ENCODE measurements at regions not wholly inside any gene's neighbourhood (a gene's known extent, or its start where the extent isn't known, plus 50 kb on each side); places are given as distances from the start of the nearest gene placed in this dataset.

DNA sequence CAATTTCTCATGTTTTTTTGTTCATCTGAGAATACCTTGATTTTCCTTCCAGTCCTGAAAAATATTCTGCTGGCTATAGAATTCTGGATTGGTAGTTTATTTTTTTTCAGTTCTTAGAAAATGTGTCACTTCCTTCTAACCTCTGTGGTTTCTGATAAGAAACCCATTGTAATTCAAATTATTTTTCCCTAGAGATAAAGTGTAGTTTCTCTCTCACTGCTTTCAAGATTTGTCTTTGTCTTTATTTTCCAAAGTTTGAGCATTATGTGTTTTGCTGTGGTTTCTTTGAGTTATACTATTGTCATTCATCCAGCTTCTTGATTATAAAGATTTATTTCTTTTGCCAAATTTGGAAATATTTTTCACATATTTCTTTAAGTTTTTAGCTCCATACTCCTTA lies 324.0 kb upstream of the SPRY2 start:
- peaks cover 13 to 17% of the 10 kb centered on the region in 2 donors for H3K4me1 Mint-ChIP-seq
- H3K36me3 Mint-ChIP-seq = peaks cover 0 to 11% (median 9%) of the 10 kb centered on the region in 3 donors
- H3K4me3 Mint-ChIP-seq = peak overlapping the region in 3 of 5 donors; percentile 13 to 49 (median 44)
- H3K27ac Mint-ChIP-seq = no peak overlapping the region
- H3K9me3 Mint-ChIP-seq = peaks cover 0 to 7% (median 3%) of the 10 kb centered on the region in 6 donors
- DNase-seq = no peak
- peaks cover 0 to 4% (median 0%) of the 10 kb centered on the region in 3 donors for H3K27me3 Mint-ChIP-seq (ENCODE audit: low read depth in 3 of 3)

DNA sequence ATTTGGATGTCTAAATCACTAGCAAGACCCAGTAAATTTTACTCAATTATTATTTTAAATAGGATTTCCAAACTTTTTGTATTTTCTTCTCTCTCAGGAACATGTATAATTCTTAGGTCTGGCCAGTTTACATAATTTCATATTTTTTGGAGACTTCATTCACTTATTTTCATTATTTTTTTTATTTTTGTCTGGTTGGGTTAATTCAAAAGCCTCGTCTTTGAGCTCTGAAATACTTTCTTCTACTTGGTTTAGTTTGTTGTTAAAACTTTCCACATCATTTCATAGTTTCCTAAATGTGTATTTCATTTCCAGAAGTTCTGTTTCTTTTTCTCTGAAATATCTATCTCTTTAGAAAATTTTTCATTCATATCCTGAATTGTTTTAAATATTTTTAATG lies 322.9 kb upstream of the SPRY2 start:
- Mint-ChIP-seq H3K27ac (no peak overlapping the region), H3K27me3 (ENCODE audit: low read depth in 3 of 3) (peaks cover 0 to 4% (median 0%) of the 10 kb centered on the region in 3 donors), H3K36me3 (peaks cover 0 to 12% (median 11%) of the 10 kb centered on the region in 3 donors), H3K4me1 (peaks cover 13 to 17% of the 10 kb centered on the region in 2 donors), H3K9me3 (peaks cover 0 to 9% (median 4%) of the 10 kb centered on the region in 6 donors), H3K4me3 (no peak overlapping the region)
- no peak for DNase-seq

DNA sequence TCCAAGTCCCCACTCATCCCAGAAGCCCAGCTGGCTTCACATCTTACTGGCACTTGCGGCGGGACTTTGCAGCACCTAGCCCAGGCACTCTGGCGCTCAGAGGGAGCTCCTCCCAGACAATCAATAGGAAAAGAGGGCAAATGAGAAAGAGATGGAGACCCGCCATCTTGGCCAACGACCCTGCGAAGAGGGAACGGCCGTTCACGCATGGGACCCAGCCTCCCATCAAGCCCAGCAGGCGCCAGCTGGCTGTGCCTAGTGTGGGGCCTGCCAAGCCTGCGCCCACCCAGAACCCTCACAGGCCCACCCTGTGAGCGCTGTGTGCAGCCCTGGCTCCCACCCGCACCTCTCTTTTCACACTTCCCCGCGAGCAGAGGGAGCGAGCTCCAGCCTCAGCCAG lies 317.8 kb upstream of the SPRY2 start:
- H3K4me1 Mint-ChIP-seq = peaks cover 4 to 7% of the 10 kb centered on the region in 2 donors
- peaks cover 5 to 11% (median 10%) of the 10 kb centered on the region in 3 donors for H3K36me3 Mint-ChIP-seq
- no peak for DNase-seq
- no peak overlapping the region for H3K27ac Mint-ChIP-seq
- H3K9me3 Mint-ChIP-seq = peaks cover 0 to 11% (median 3%) of the 10 kb centered on the region in 6 donors
- H3K27me3 Mint-ChIP-seq (ENCODE audit: low read depth in 3 of 3) = peaks cover 5 to 10% (median 9%) of the 10 kb centered on the region in 3 donors
- no peak overlapping the region for H3K4me3 Mint-ChIP-seq

DNA sequence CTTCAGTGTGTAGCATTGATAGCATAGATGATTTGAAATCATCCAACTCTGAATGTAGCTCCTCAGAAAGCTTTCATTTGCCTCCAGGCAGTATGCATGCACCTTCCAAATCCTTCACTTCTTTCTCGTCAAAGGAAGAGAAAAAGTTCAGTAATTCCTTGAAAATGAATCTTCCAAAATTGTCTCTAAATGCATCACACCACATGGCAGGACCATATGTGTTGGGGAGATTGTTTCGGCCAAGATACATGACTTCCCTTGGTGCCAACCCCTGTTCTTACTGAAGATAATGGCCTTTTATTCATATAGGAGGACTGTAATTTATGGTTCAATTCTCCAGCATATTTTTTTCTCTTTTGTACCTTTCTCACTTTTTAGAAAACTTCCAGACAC lies 315.6 kb upstream of the SPRY2 start:
- peaks cover 0 to 11% (median 2%) of the 10 kb centered on the region in 6 donors for H3K9me3 Mint-ChIP-seq
- H3K4me1 Mint-ChIP-seq = peaks cover 4 to 7% of the 10 kb centered on the region in 2 donors
- H3K27me3 Mint-ChIP-seq (ENCODE audit: low read depth in 3 of 3) = peaks cover 5 to 10% (median 9%) of the 10 kb centered on the region in 3 donors
- no peak for DNase-seq
- no peak overlapping the region for H3K4me3 Mint-ChIP-seq
- no peak overlapping the region for H3K27ac Mint-ChIP-seq
- H3K36me3 Mint-ChIP-seq = peaks cover 4 to 13% (median 6%) of the 10 kb centered on the region in 3 donors

DNA sequence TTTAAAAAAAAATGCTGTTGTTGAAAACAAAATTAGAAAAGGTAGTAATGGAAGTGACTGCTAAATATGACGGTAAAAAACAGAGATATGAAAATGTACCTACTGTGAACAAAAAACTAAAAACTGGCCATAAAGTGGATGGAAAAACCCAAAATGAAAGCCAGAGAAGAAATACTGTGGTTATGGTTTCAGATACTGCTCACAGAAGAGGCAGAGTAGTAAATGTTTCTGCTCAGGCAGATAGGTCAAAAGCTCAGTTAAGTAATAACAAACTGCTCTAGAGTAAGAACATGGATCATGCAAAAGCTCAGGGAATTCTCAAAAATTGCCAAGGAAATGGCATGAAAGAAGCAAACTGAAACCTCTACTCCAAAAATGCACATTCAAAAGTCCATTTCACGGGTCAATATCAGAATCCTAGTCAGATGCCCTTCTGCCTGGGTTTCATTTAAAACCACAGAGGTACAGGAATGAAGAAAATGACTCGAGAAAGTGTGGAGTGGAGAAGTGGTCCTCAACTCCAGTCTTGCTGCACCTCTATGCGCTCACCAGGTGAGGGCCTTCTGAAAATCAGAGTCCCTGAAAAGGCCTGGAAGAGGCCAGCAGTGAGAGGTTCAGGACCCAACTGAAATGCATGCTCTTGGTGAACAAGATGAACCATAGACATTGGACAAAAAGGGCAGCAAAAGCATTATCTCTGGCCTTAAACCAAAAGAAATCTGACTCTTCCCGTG lies 315.0 kb upstream of the SPRY2 start:
- H3K27ac Mint-ChIP-seq = no peak overlapping the region
- H3K9me3 Mint-ChIP-seq = peaks cover 0 to 11% (median 2%) of the 10 kb centered on the region in 6 donors
- peaks cover 5 to 10% (median 9%) of the 10 kb centered on the region in 3 donors for H3K27me3 Mint-ChIP-seq (ENCODE audit: low read depth in 3 of 3)
- H3K4me3 Mint-ChIP-seq = peak overlapping the region in 1 of 5 donors; percentile 40
- H3K4me1 Mint-ChIP-seq = peaks cover 4 to 7% of the 10 kb centered on the region in 2 donors
- peaks cover 4 to 13% (median 6%) of the 10 kb centered on the region in 3 donors for H3K36me3 Mint-ChIP-seq
- DNase-seq = no peak

DNA sequence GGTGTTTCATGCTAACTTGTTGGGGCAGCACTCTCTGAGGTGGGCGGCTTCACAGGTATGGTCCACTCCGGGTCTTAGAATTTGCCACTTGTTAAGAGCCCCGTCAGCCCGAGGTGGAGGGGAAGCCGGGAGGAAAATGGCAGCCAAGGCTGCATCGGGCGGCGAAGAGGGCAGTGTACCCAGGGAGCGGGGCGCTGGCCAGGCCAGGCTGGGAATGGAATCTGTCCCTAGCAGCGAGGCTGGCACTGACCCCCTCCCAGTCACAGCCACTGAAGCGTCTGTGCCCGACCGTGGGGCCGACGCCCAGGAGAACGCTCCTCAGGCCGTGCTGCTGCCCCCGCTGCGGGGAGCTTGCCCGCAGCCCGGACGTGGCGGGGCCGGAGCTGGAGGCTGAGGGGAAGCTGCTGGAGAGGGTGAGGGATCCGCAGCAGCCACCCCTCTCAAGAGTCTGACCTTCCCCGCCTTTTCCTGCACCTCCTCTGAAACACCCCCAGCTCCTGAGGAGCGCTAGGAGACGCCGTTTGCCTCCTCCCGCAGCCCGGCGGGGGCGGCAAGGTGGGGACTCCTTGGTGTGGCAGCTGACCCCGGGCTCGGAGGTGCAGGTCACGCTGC lies 313.8 kb upstream of the SPRY2 start:
- H3K4me3 Mint-ChIP-seq = peak overlapping the region in 4 of 5 donors; percentile 22 to 56 (median 50)

DNA sequence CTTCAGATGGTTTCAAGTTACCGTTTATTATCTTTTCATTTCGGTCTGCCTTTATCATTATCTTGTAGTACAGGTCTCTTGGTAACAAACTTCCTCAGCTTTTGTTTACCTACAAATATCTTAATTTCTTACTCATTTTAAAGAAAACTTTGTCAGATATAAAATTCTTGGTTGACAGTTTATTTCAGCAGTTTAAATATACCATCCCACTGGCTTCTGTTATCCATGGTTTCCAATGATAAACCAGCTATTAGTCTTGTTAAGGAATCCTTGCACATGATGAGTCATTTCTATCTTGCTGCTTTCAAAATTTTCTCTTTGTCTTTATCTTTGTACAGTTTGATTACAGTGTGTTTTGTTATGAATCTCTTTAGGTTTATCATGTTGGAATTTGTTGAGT lies 308.3 kb upstream of the SPRY2 start:
- Mint-ChIP-seq H3K4me1 (peaks cover 0 to 2% of the 10 kb centered on the region in 2 donors), H3K36me3 (peaks cover 6 to 8% (median 7%) of the 10 kb centered on the region in 3 donors), H3K4me3 (no peak overlapping the region), H3K9me3 (peaks cover 3 to 13% (median 9%) of the 10 kb centered on the region in 6 donors), H3K27ac (no peak overlapping the region), H3K27me3 (ENCODE audit: low read depth in 3 of 3) (peaks cover 0 to 6% (median 6%) of the 10 kb centered on the region in 3 donors)
- no peak for DNase-seq

More for the DNA sequence above, 313.8 kb upstream of the SPRY2 start:
- H3K27ac Mint-ChIP-seq = no peak overlapping the region
- peaks cover 4 to 7% of the 10 kb centered on the region in 2 donors for H3K4me1 Mint-ChIP-seq
- DNase-seq = no peak
- peaks cover 2 to 7% (median 5%) of the 10 kb centered on the region in 6 donors for H3K9me3 Mint-ChIP-seq
- peaks cover 5 to 12% (median 10%) of the 10 kb centered on the region in 3 donors for H3K27me3 Mint-ChIP-seq (ENCODE audit: low read depth in 3 of 3)
- H3K36me3 Mint-ChIP-seq = peaks cover 6 to 15% (median 7%) of the 10 kb centered on the region in 3 donors

DNA sequence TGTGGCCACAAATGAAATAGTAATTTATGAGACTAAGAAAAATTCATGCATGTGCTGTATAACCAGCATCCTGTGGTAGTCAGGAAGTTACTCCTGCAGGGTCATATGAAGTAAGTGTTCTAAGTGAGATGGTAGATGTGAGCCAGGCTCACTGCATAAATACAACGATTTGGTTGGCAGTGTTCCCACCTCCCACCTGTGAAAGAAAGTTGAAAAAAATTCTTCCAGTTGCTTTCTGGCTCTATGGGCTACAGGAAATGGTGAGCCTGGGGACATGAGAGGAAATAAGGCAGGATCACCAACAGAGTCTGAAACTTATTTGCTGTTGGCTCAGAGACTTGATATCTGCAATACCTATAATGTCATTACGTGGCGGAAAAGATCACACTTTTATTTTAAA lies 301.7 kb upstream of the SPRY2 start:
- Mint-ChIP-seq H3K4me3 (no peak overlapping the region), H3K27me3 (ENCODE audit: low read depth in 3 of 3) (peaks cover 0 to 6% (median 2%) of the 10 kb centered on the region in 3 donors), H3K9me3 (no peaks in the 10 kb centered on the region), H3K4me1 (peaks cover 1 to 12% of the 10 kb centered on the region in 2 donors), H3K27ac (no peak overlapping the region), H3K36me3 (peaks cover 0 to 4% (median 0%) of the 10 kb centered on the region in 3 donors)
- DNase-seq = no peak

DNA sequence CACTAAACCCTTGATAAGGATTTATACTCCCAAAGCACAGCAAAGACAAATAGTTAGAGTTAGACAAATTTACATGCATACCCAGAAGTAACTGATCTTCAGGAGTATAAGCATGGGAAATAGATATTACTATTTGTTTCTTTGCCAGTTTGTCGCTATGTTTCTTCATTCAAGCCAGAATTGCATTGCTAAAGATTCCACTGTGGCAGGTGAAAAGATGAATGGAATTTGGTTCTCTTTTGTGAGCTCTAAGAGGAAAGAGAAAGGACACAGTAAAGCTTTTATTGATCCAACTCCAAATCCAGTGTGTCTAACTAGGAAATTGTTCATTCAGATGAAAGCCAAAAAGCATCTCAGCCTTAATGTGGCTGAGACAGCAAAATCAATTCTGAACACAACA lies 292.3 kb upstream of the SPRY2 start:
- no peak overlapping the region for H3K27ac Mint-ChIP-seq
- no peak overlapping the region for H3K4me3 Mint-ChIP-seq
- DNase-seq = no peak
- no peaks in the 10 kb centered on the region for H3K27me3 Mint-ChIP-seq (ENCODE audit: low read depth in 3 of 3)
- H3K4me1 Mint-ChIP-seq = peaks cover 20 to 24% of the 10 kb centered on the region in 2 donors
- peaks cover 0 to 1% (median 0%) of the 10 kb centered on the region in 6 donors for H3K9me3 Mint-ChIP-seq
- H3K36me3 Mint-ChIP-seq = peaks cover 0 to 6% (median 0%) of the 10 kb centered on the region in 3 donors

DNA sequence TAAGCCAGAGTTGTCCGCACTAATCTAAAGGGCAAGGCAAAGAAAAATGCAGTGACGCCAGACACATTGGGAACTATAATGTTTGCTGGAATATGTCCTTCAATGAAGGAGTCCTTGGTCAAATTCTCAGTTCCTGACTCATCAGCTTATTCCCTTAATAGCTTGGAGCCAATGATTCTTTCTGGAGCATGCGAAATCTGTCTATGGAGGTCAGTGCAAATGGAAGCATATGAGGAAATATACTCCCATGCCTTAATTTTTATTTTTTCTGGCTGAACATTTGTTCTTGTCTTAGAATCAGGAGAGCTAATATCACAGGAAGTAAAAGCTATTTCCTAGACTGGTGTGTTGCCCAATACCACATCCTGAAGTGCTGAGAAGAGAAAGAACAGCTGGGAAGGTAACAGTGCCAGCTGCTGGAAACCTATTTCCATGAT lies 289.8 kb upstream of the SPRY2 start:
- DNase-seq = no peak
- Mint-ChIP-seq H3K4me3 (peak overlapping the region; percentile 14 to 57 (median 31)), H3K27me3 (ENCODE audit: low read depth in 3 of 3) (no peaks in the 10 kb centered on the region), H3K36me3 (peaks cover 0 to 6% (median 0%) of the 10 kb centered on the region in 3 donors), H3K27ac (peak overlapping the region in 1 of 6 donors; percentile 1), H3K9me3 (peaks cover 0 to 3% (median 0%) of the 10 kb centered on the region in 6 donors), H3K4me1 (peaks cover 20 to 24% of the 10 kb centered on the region in 2 donors)

DNA sequence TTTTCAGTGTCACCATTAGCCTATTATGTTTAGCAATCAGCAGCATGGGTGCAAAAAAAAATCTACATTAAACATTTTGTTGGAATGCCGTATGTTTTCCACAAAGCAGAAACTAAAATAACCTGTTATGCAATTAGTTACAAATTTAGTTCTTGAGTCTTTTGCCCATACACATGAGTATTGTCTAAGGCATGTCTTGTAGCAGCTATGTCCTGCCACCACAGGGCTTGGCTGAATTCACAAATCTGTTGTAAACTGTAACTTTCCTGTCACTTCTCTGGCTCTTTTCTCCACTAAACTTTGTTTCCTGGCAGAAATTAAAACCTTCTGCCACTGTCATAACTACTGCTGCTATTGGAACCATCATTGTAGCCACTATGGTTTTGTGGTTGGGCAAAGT lies 277.9 kb upstream of the SPRY2 start:
- H3K4me1 Mint-ChIP-seq = peaks cover 6 to 27% of the 10 kb centered on the region in 2 donors
- no peaks in the 10 kb centered on the region for H3K9me3 Mint-ChIP-seq
- DNase-seq = no peak
- no peaks in the 10 kb centered on the region for H3K27me3 Mint-ChIP-seq (ENCODE audit: low read depth in 3 of 3)
- H3K27ac Mint-ChIP-seq = no peak overlapping the region
- no peak overlapping the region for H3K4me3 Mint-ChIP-seq
- H3K36me3 Mint-ChIP-seq = peaks cover 0 to 12% (median 0%) of the 10 kb centered on the region in 3 donors

DNA sequence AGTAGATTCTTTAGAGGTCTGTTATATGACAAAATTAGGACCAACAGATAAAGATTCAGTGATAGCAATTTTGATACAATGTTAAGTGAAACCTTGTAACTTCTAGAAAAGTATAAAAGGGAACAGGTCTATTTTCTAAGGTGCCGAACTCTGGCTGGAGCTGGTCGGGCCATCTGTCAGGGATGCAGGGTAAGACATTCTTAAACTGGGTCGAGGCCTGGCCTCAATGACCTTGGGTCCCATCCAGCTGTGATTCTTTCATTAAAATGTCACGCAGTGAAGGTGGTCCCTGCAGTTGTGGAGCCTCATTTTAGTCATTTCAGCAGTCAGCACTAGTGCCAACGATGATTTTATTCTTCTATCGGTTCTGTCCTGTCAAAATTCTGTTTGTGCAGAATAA lies 271.9 kb upstream of the SPRY2 start:
- no peaks in the 10 kb centered on the region for H3K9me3 Mint-ChIP-seq
- H3K27me3 Mint-ChIP-seq (ENCODE audit: low read depth in 3 of 3) = no peaks in the 10 kb centered on the region
- no peak for DNase-seq
- peaks cover 0 to 20% (median 0%) of the 10 kb centered on the region in 3 donors for H3K36me3 Mint-ChIP-seq
- no peak overlapping the region for H3K4me3 Mint-ChIP-seq
- H3K27ac Mint-ChIP-seq = no peak overlapping the region
- H3K4me1 Mint-ChIP-seq = peaks cover 0 to 5% of the 10 kb centered on the region in 2 donors

DNA sequence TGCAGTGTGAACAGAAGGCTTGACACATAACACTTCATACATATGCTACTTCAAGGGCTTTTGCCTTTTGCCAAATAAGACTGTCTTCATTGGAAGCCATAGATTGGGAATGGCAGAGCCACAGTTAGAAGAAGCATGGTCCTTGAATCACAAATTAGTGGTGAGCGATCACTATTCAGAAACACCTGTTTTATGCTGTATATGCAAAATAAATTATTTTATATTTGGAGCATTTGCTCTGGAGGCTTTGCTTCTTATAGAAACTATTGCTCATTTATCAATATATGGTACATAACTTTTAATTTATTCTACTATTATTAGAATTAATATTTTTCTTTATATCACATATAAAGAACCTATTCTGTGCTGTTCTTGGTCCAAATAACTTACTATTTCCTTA lies 270.4 kb upstream of the SPRY2 start:
- no peaks in the 10 kb centered on the region for H3K9me3 Mint-ChIP-seq
- H3K36me3 Mint-ChIP-seq = peaks cover 0 to 10% (median 0%) of the 10 kb centered on the region in 3 donors
- peaks cover 0 to 2% (median 0%) of the 10 kb centered on the region in 3 donors for H3K27me3 Mint-ChIP-seq (ENCODE audit: low read depth in 3 of 3)
- DNase-seq = no peak
- H3K4me1 Mint-ChIP-seq = peaks cover 8 to 11% of the 10 kb centered on the region in 2 donors
- no peak overlapping the region for H3K27ac Mint-ChIP-seq
- no peak overlapping the region for H3K4me3 Mint-ChIP-seq

DNA sequence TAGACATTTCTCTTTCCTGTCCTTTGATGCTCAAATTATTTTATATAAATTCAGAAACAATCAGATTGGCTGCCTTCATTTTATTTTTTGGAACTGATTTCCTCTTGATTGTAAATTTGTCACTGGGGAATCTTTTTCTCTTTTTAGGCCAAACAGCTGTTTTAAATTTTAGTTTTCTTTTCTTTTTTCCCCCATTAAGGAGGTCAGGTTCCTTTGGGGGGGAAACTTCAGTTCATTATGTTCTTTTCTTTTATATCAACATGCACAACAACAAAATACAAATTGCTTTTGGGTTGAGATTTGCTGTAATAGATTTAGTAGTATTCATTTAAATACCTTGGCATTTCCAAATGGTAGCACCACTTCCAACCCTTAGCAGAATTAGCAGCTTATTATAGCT lies 264.8 kb upstream of the SPRY2 start:
- peaks cover 8 to 11% of the 10 kb centered on the region in 2 donors for H3K4me1 Mint-ChIP-seq
- H3K27ac Mint-ChIP-seq = no peak overlapping the region
- no peaks in the 10 kb centered on the region for H3K9me3 Mint-ChIP-seq
- DNase-seq = no peak
- H3K4me3 Mint-ChIP-seq = no peak overlapping the region
- H3K27me3 Mint-ChIP-seq (ENCODE audit: low read depth in 3 of 3) = peaks cover 4 to 7% (median 6%) of the 10 kb centered on the region in 3 donors
- H3K36me3 Mint-ChIP-seq = peaks cover 0 to 8% (median 0%) of the 10 kb centered on the region in 3 donors

Measured in immature natural killer cell (primary cell).